ENCODE measurements at regions not wholly inside any gene's neighbourhood (a gene's known extent, or its start where the extent isn't known, plus 50 kb on each side); places are given as distances from the start of the nearest gene placed in this dataset.

DNA sequence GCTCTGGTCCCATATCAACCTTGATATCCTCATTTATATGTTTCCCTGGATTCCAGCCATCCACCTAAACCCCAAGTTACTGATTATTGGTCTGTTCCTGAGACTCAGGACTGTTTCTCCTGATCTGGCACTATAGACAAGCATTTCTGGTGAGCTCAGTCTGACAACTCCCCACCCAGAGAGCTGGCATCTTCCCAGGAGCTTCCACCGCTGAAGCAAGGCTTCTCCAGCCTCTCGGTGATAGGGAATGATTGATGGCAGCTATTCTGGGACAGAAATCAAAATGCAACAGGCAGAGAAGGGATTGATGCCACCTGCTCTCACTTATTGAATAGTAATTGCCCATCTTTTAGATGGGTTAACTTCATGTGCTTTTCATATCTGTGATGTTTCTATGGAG is 169.7 kb upstream of the GGTLC1 start:
- Histone ChIP-seq H3K36me3 (no peaks in the 10 kb centered on the region), H3K27me3 (no peaks in the 10 kb centered on the region), H3K4me1 (no peaks in the 10 kb centered on the region), H3K27ac (no peak overlapping the region), H3K9me3 (no peaks in the 10 kb centered on the region), H3K4me3 (replicated peaks in 1 of 3) (no peak overlapping the region)
- 50 to 67% methylated on average over 2 of the region's 2 CpGs for WGBS, 2 donors
- DNase-seq: no peak
- intact Hi-C loops (cut with DNase I): no loop called here
- TF ChIP-seq POLR2A (IDR thresholded peaks at IDR 0.05) (no peak), CTCF (IDR thresholded peaks at IDR 0.05) (no peak)

DNA sequence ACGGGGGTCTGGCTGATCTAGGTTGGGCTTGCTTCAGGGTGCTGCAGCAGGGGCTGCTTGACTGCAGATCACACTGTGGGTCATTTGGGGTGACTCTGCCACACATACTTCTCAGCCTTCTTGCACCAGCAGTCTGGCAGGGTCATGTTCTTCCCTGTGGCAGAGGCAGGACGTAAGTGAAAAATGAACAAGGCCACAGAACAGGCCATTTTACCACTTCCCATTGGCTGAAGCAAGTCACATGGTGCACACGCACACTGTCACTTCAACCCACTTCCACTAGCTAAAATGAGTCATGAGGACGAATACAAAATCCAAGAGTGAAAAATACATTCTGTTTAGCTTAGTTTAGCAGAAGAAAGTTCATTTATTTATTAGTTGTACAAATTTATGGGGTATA is 168.6 kb upstream of the GGTLC1 start:
- DNase-seq: no peak
- TF ChIP-seq POLR2A (IDR thresholded peaks at IDR 0.05): no peak
- no peak for TF ChIP-seq CTCF (IDR thresholded peaks at IDR 0.05)
- H3K9me3 ChIP-seq: no peaks in the 10 kb centered on the region
- intact Hi-C loops (cut with DNase I): no loop called here
- H3K27me3 ChIP-seq: no peaks in the 10 kb centered on the region
- H3K4me1 ChIP-seq: no peaks in the 10 kb centered on the region
- WGBS, 2 donors: 85 to 94% methylated on average over 4 of the region's 4 CpGs
- H3K36me3 ChIP-seq: no peaks in the 10 kb centered on the region
- no peak overlapping the region for H3K27ac ChIP-seq
- no peak overlapping the region for H3K4me3 ChIP-seq (replicated peaks in 1 of 3)

DNA sequence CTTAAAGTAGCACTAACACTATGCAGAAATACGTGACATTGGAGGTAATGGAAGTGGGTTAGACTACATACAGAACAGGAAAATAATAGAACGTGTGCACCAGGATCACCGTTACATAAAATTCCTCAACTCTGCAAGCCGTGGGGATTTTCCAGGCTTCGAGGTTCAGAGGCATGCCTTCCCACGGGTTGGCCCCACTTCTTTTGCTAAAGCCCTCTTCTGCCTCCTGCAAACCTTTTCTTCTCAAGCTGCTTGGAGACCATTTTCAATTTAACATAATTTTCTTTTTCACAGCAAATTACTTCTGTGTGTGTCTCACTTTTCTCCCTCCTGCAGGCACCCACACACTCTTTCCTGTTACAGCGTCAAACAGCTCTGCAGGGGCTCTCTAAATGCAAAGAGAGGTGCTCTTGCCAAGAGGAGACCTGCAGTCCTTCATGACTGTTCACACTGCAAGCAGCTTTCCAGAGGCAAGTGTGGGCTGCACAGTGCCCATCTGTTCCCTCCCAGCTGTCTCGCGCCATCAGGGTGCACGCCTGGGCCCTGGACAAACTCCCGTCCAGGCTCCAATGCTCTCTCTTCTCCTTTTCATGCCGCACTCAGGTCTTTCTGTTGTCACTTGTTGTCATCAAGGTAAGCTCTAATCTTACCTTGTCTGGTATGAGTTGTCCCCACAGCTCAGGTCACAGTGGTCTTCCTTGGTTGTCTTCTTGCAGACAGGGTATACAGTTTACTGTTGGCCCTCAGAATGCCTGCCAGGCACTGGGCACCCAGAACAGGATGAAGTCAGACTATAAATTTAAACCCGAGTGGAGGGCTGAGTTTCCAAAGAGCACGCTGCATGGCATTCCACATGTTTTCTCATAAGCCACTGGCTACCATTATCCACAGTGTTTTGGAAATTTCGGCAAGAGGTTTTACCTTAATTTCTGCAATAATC is 164.8 kb upstream of the GGTLC1 start:
- DNase-seq: no peak
- H3K9me3 ChIP-seq: no peaks in the 10 kb centered on the region
- intact Hi-C loops (cut with DNase I): no loop called here
- no peak overlapping the region for H3K4me3 ChIP-seq (replicated peaks in 1 of 3)
- H3K36me3 ChIP-seq: no peaks in the 10 kb centered on the region
- TF ChIP-seq CTCF (IDR thresholded peaks at IDR 0.05): no peak
- TF ChIP-seq POLR2A (IDR thresholded peaks at IDR 0.05): no peak
- 83 to 87% methylated on average over 15 of the region's 15 CpGs for WGBS, 2 donors
- H3K4me1 ChIP-seq: no peaks in the 10 kb centered on the region
- no peak overlapping the region for H3K27ac ChIP-seq
- H3K27me3 ChIP-seq: no peaks in the 10 kb centered on the region

DNA sequence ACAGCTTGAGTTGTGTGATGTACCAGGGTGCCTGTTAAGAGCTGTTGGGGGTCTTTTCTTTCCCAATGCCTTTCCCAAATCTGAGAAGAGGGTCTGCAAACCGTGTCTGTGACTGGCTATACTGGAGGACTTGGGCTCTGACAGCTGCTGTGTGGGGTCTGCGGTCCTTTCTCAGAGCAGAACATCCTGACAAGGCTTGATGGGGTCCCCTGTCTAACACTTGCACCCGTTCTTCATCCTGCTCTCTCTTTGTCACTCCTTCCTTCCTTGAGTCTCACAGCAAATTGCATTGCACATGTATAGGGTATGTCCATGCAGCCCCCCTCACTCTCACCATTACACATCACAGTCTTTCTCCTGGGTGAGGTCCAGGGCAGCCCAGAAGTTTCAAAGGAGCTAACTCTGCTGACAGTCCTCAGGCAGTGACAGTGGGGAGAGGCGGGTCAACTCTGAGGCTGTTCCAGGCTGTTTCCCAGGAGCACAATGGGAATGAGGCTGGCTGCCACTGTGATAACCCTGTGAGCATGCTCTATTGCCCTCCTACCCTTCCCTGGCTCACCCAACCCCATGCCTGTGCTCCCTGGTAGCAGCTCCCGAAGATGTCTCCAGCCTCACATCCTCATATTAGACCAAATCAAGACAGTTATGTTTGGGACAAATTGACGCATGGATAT is 163.2 kb upstream of the GGTLC1 start:
- TF ChIP-seq CTCF (IDR thresholded peaks at IDR 0.05) (no peak), POLR2A (IDR thresholded peaks at IDR 0.05) (no peak)
- Histone ChIP-seq H3K9me3 (no peaks in the 10 kb centered on the region), H3K4me1 (no peaks in the 10 kb centered on the region), H3K27me3 (no peaks in the 10 kb centered on the region), H3K27ac (no peak overlapping the region), H3K36me3 (no peaks in the 10 kb centered on the region), H3K4me3 (replicated peaks in 1 of 3) (no peak overlapping the region)
- DNase-seq: no peak
- WGBS, 2 donors: 84 to 90% methylated on average over 6 of the region's 6 CpGs
- intact Hi-C loops (cut with DNase I): no loop called here

GRCh38 chr20:24150406-24150805 is 161.8 kb upstream of the GGTLC1 start:
- H3K36me3 ChIP-seq: no peaks in the 10 kb centered on the region
- H3K9me3 ChIP-seq: no peaks in the 10 kb centered on the region
- TF ChIP-seq POLR2A (IDR thresholded peaks at IDR 0.05) (no peak), CTCF (IDR thresholded peaks at IDR 0.05) (no peak)
- no peak overlapping the region for H3K27ac ChIP-seq
- DNase-seq: no peak
- WGBS, 2 donors: 86 to 95% methylated on average over 5 to 7 of the region's 7 CpGs
- intact Hi-C loops (cut with DNase I): no loop called here
- H3K4me1 ChIP-seq: no peaks in the 10 kb centered on the region
- no peak overlapping the region for H3K4me3 ChIP-seq (replicated peaks in 1 of 3)
- no peaks in the 10 kb centered on the region for H3K27me3 ChIP-seq

Measured in thyroid gland (tissue), 4 donors.